ENCODE measurements at regions not wholly inside any gene's neighbourhood (a gene's known extent, or its start where the extent isn't known, plus 50 kb on each side); places are given as distances from the start of the nearest gene placed in this dataset.

DNA sequence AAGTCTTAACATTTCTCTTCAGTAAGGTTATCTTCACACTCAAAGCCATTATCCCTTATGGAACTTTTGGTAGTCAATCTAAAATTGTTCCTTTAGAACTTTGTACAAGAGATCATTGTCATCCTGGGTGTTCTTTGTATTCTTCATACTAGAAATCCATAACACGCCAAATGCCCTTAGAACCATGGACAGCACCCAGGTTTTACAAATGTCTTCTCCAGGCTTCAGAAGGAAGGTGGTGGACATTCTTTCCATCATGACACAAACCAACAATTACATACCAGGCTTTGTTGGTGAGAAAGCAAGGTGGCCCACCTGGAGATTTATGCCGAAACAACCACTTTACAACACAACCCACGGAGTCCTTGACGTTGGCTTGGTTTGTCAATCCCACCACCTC lies 365.6 kb upstream of the TBX3 start:
- dilution Hi-C loops (cut with MboI; ENCODE audit: extremely low pct_ligation_motif_present, low sequenced_read_pairs) (no loop called here), intact Hi-C loops (cut with micrococcal nuclease) (no loop called here)
- H3K4me2 ChIP-seq (ENCODE audit: insufficient read depth, low read length) = no peak overlapping the region
- H3K36me3 ChIP-seq (ENCODE audit: control insufficient read depth in 2 of 2, extremely low read depth in 1 of 2, insufficient read depth in 2 of 2, low read length in 2 of 2) = no peaks in the 10 kb centered on the region
- CTCF ChIA-PET = no interaction called here
- H3K4me1 ChIP-seq (ENCODE audit: control insufficient read depth, extremely low read depth, insufficient read depth, low read length) = no peaks in the 10 kb centered on the region
- POLR2A ChIA-PET = no interaction called here
- H4K20me1 ChIP-seq (replicated peaks; ENCODE audit: control insufficient read depth, extremely low read depth, insufficient read depth, low read length) = no peaks in the 10 kb centered on the region
- H3K79me2 ChIP-seq (ENCODE audit: control insufficient read depth, insufficient read depth, low read length) = no peaks in the 10 kb centered on the region
- no TSS peak for BruUV-seq (replicated peaks)
- DNase-seq (ENCODE audit: low read depth, low spot score) (no peak), FAIRE-seq (no peak)
- TF ChIP-seq, protein P1, sequence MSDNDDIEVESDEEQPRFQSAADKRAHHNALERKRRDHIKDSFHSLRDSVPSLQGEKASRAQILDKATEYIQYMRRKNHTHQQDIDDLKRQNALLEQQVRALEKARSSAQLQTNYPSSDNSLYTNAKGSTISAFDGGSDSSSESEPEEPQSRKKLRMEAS (IDR thresholded peaks at IDR 0.05; ENCODE audit: insufficient read depth, insufficient read length) = no peak
- TF ChIP-seq EZH2 (IDR thresholded peaks at IDR 0.05; ENCODE audit: borderline replicate concordance, low read depth, low read length, severe bottlenecking) = no peak
- no peak for TF ChIP-seq POLR2AphosphoS5 (IDR thresholded peaks at IDR 0.05; ENCODE audit: insufficient read depth, low read depth, low read length)
- TF ChIP-seq, protein P2, sequence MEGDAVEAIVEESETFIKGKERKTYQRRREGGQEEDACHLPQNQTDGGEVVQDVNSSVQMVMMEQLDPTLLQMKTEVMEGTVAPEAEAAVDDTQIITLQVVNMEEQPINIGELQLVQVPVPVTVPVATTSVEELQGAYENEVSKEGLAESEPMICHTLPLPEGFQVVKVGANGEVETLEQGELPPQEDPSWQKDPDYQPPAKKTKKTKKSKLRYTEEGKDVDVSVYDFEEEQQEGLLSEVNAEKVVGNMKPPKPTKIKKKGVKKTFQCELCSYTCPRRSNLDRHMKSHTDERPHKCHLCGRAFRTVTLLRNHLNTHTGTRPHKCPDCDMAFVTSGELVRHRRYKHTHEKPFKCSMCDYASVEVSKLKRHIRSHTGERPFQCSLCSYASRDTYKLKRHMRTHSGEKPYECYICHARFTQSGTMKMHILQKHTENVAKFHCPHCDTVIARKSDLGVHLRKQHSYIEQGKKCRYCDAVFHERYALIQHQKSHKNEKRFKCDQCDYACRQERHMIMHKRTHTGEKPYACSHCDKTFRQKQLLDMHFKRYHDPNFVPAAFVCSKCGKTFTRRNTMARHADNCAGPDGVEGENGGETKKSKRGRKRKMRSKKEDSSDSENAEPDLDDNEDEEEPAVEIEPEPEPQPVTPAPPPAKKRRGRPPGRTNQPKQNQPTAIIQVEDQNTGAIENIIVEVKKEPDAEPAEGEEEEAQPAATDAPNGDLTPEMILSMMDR (IDR thresholded peaks at IDR 0.05; ENCODE audit: extremely low read depth in 1 of 2, insufficient read depth in 1 of 2, low read depth in 1 of 2, low read length in 2 of 2) = no peak
- no peak for TF ChIP-seq FOS (IDR thresholded peaks at IDR 0.05; ENCODE audit: borderline replicate concordance, insufficient read depth, low read length)
- no peak for TF ChIP-seq GATA2 (IDR thresholded peaks at IDR 0.05; ENCODE audit: insufficient read depth, insufficient read length, low read depth, low read length)
- TF ChIP-seq MYC (IDR thresholded peaks at IDR 0.05; ENCODE audit: low read depth, low read length) = no peak
- TF ChIP-seq POLR2A (IDR thresholded peaks at IDR 0.05; ENCODE audit: low read depth, low read length) = no peak
- no peak for TF ChIP-seq JUN (IDR thresholded peaks at IDR 0.05; ENCODE audit: borderline replicate concordance, insufficient read depth, insufficient read length, low read depth)
- H3K9me1 ChIP-seq (replicated peaks; ENCODE audit: control insufficient read depth, extremely low read depth, insufficient read depth, low read length) = no peaks in the 10 kb centered on the region
- H3K9ac ChIP-seq (replicated peaks; ENCODE audit: extremely low read depth, insufficient read depth, low read length) = no peak overlapping the region
- peaks cover 2% of the 10 kb centered on the region for H3K9me3 ChIP-seq (replicated peaks; ENCODE audit: control insufficient read depth, insufficient read depth, low read length)
- no peak overlapping the region for H3K27ac ChIP-seq (ENCODE audit: insufficient read depth, low read depth, low read length)
- H3K27me3 ChIP-seq (ENCODE audit: control insufficient read depth in 2 of 2, insufficient read depth in 2 of 2, low read length in 2 of 2) = no peaks in the 10 kb centered on the region
- no peak overlapping the region for H3K4me3 ChIP-seq (replicated peaks in 1 of 3; ENCODE audit: insufficient read depth in 1 of 3, low read depth in 1 of 3, low read length in 3 of 3)
- H2AFZ ChIP-seq (ENCODE audit: low read depth, low read length) = no peak overlapping the region

Measured in endothelial cell of umbilical vein (primary cell).